ENCODE measurements at regions not wholly inside any gene's neighbourhood (a gene's known extent, or its start where the extent isn't known, plus 50 kb on each side); places are given as distances from the start of the nearest gene placed in this dataset.

- no peak for TF ChIP-seq CTCF (IDR thresholded peaks at IDR 0.05)
- no peak for TF ChIP-seq POLR2A (IDR thresholded peaks at IDR 0.05)
Observed at GRCh38 chr6:165864925-165865324, 201.9 kb upstream of the PDE10A start.

Measured in right lobe of liver (tissue), 4 donors.